ENCODE measurements at regions not wholly inside any gene's neighbourhood (a gene's known extent, or its start where the extent isn't known, plus 50 kb on each side); places are given as distances from the start of the nearest gene placed in this dataset.
"Not testable (repeated sequence)": the region's sequence is repeated elsewhere in the genome, so short reads cannot be mapped to it uniquely, and the experiment has no call there.

DNA sequence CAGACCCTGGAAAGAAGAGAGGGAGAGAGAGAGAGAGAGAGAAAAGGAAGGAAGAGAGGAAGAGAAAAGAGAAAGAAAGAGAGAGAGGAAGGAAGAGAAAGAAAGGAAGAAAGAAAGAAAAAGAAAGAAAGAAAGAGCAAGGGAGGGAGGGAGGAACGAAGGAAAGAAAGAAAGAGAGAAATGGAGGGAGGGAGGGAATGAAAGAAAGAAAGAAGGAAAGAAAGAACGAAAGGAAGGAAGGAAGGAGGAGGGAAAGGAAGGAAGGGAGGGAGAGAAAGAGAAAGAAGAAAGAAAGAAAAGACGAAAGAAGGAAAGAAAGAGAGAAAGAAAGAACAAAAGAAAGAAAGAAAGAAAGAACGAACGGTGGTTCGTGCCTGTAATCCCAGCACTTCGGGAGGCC is 133.4 kb downstream of the HNRNPD start:
- no peak for FAIRE-seq
- DNase-seq (ENCODE audit: insufficient read length) = no peak
- TF ChIP-seq TAF1 (IDR thresholded peaks at IDR 0.05; ENCODE audit: borderline replicate concordance, low read depth, low read length) = no peak
- TF ChIP-seq POLR2AphosphoS5 (IDR thresholded peaks at IDR 0.05; ENCODE audit: low read depth, low read length) = no peak
- no peak for TF ChIP-seq POLR2A (IDR thresholded peaks at IDR 0.05; ENCODE audit: low read depth, low read length)

DNA sequence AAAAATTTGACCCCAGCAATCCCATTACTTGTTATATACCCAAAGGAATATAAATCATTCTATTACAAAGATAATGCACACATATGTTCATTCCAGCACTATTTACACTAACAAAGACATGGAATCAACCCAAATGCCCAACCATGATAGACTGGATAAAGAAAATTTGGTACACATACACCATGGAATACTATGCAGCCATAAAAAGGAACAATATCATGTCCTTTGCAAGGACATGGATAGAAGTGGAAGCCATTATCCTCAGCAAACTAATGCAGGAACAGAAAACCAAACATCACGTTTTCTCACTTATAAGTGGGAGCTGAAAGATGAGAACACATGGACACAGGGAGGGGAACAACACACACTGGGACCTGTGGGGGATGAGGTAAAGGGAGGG is 136.6 kb downstream of the HNRNPD start:
- DNase-seq (ENCODE audit: insufficient read length); FAIRE-seq: not testable (repeated sequence)

DNA sequence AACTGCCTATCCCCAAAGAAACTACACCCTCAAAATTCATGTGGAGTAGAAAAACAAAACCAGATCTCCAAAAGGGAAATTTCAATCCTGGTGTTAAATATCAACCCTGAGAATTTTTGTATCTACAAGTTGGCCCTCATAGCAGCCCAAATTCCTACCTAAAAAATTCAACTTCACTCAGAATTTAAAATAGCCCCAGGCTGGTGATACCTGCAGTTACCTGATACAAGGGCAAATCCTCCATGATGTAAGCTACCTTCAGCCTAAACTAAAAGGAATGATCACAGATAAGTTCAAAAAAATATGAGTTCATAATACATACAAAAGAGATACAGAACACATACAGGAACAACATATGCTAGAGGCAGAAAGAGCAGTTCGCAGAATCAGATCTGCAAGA is 138.4 kb downstream of the HNRNPD start:
- TF ChIP-seq TAF1 (IDR thresholded peaks at IDR 0.05; ENCODE audit: borderline replicate concordance, low read depth, low read length) (no peak), POLR2A (IDR thresholded peaks at IDR 0.05; ENCODE audit: low read depth, low read length) (no peak), POLR2AphosphoS5 (IDR thresholded peaks at IDR 0.05; ENCODE audit: low read depth, low read length) (no peak)
- DNase-seq (ENCODE audit: insufficient read length) (no peak), FAIRE-seq (no peak)

DNA sequence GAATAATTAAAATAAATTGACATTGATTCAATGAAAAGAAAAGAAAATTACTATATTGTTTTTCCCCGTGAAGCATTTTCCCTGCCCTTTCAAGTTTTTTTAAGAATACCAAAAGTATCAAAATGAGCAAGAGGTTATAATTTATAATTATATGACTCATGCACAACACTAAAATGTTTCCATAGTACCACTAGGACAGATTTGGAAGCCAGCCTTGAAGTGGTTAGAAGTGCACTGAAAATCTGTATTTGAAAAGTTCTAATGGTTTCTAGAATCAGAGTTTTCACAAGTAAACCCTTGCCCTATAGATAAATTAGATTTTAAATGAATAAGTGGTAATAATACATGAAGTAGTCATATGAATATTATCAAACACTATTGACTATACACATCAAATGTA is 140.9 kb downstream of the HNRNPD start:
- FAIRE-seq = no peak

DNA sequence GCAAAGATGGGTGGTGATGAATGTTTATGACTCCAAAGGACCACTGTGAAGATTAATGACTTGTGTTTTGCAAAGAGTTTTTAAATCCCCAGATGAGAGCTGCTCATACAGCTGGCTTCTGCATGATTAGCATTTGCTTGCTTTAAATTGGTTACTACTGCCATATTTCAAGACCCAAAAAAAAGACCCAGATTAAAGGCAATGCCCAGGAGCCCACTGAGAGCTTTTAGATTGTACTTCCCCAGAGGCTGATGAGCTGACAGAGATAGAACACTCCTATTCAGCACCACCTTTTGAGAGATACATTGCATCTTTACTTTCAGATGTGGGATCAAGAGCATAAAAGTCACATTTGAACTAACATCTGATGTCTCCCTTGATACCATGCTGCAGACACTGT is 142.0 kb downstream of the HNRNPD start:
- DNase-seq (ENCODE audit: insufficient read length) (no peak), FAIRE-seq (no peak)
- TF ChIP-seq POLR2A (IDR thresholded peaks at IDR 0.05; ENCODE audit: low read depth, low read length) = no peak

More for the DNA sequence above, 140.9 kb downstream of the HNRNPD start:
- DNase-seq (ENCODE audit: insufficient read length) = no peak
- no peak for TF ChIP-seq POLR2A (IDR thresholded peaks at IDR 0.05; ENCODE audit: low read depth, low read length)
- TF ChIP-seq POLR2AphosphoS5 (IDR thresholded peaks at IDR 0.05; ENCODE audit: low read depth, low read length) = no peak
- TF ChIP-seq TAF1 (IDR thresholded peaks at IDR 0.05; ENCODE audit: borderline replicate concordance, low read depth, low read length) = no peak

DNA sequence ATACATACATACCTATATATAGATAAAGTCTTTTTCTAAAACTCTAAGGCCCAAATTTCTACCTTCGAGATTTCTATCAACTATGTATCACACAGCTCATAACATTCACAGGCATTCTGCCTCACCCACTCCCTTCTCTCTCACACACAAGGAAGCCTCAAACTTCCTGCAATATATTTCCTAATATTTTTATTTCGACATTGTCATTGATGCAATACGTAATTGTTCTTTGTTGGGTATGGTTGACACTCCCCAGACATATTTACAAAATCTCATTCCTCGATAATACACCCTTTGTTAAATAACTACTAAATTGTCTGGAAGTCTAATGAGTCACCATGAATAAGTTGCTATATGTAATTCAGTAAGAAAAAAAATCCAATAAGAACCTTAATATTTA is 143.5 kb downstream of the HNRNPD start:
- DNase-seq (ENCODE audit: insufficient read length) (no peak), FAIRE-seq (no peak)
- no peak for TF ChIP-seq POLR2AphosphoS5 (IDR thresholded peaks at IDR 0.05; ENCODE audit: low read depth, low read length)
- no peak for TF ChIP-seq TAF1 (IDR thresholded peaks at IDR 0.05; ENCODE audit: borderline replicate concordance, low read depth, low read length)
- TF ChIP-seq POLR2A (IDR thresholded peaks at IDR 0.05; ENCODE audit: low read depth, low read length) = no peak

DNA sequence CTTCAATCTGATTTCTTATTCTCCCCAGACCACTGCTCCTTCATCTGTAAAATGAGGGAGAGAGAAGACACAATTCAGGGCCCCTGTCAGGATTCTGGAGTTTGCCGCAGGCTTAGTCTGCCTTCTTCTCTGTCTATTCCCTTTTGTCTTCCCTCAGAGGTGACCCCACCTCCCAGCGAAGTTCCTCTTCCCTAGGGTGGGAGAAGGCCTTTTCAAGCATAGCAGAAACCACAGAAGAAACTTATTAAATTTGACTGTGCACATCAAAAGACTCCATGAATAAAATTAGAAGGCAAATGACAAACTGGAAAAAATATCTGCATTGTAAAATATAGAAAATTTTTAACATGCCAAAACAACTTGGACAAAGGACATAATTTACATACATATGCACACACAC is 148.8 kb downstream of the HNRNPD start:
- FAIRE-seq (no peak), DNase-seq (ENCODE audit: insufficient read length) (no peak)
- TF ChIP-seq POLR2AphosphoS5 (IDR thresholded peaks at IDR 0.05; ENCODE audit: low read depth, low read length) (no peak), TAF1 (IDR thresholded peaks at IDR 0.05; ENCODE audit: borderline replicate concordance, low read depth, low read length) (no peak), POLR2A (IDR thresholded peaks at IDR 0.05; ENCODE audit: low read depth, low read length) (no peak)

DNA sequence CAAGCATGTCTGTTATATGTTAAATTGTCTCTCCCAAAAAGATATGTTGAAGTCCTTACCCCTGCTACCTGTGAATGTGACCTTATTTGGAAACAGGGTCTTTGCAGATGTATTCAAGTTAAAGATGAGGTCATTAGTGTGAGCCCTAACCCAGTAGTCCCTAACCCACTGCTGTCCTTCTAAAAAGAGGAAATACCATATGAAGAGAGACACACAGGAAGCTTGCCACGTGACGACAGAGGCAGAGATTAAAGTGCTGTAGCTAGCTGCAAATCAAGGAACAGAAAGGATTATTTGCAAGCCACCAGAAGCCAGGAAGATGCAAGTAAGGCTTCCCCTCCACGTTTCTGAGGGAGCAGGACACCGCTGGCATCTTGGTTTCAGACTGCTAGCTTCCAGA is 150.1 kb downstream of the HNRNPD start:
- no peak for FAIRE-seq
- no peak for DNase-seq (ENCODE audit: insufficient read length)
- TF ChIP-seq POLR2AphosphoS5 (IDR thresholded peaks at IDR 0.05; ENCODE audit: low read depth, low read length) (no peak), POLR2A (IDR thresholded peaks at IDR 0.05; ENCODE audit: low read depth, low read length) (no peak), TAF1 (IDR thresholded peaks at IDR 0.05; ENCODE audit: borderline replicate concordance, low read depth, low read length) (no peak)

DNA sequence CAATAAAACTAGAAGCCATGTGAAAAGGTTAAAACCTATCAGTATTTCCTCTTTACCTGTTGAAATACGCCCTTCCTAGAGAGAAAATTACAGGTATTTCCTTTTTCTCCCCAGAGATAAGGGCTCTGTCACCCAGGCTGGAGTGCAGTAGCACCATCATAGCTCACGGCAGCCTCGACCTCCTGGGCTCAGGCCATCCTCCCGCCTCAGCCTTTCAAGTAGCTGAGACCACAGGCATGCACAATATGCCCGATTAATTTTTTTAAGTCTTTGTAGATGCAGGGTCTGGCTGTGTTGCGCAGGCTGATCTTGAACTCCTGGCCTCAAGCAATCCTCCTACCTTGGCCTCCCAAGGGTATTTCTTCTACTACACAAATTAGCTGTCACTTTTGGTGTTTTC is 154.4 kb downstream of the HNRNPD start:
- TF ChIP-seq POLR2AphosphoS5 (IDR thresholded peaks at IDR 0.05; ENCODE audit: low read depth, low read length) (no peak), POLR2A (IDR thresholded peaks at IDR 0.05; ENCODE audit: low read depth, low read length) (no peak), TAF1 (IDR thresholded peaks at IDR 0.05; ENCODE audit: borderline replicate concordance, low read depth, low read length) (no peak)
- FAIRE-seq = no peak
- DNase-seq (ENCODE audit: insufficient read length) = no peak

DNA sequence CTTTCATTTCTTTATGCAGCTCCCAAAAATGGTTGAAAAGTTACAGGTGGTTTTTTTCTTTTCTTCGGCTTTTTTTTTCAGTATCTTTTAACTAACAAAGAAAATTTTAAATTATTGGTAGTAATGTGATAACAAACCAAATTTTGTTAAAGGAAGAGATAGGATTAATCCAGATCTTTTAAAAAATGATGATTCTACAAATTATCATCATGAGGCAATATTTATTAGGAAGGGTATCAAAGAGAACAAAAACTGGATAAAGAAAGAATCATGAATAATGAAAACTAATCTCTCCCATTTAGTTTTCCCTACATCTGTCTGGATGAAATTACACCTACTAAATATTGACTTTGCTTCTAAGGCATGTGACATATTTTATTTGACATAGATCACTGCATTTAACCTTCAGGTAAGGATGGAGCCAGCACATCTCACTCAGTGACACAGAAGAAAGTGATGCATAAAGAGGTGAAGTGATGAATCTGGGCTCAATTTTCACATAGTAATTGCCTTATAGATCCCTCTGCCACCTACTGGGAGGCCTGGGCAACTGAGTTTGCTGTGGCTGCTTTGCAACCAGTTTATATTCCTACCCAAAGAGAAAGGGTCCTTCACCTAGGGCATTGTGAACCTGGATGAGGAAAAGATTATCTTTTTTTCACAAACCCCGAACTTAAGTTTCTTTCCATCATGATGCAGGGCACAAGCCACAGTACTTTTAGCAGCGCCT is 155.6 kb downstream of the HNRNPD start:
- no peak for DNase-seq (ENCODE audit: insufficient read length)
- TF ChIP-seq POLR2AphosphoS5 (IDR thresholded peaks at IDR 0.05; ENCODE audit: low read depth, low read length) (no peak), POLR2A (IDR thresholded peaks at IDR 0.05; ENCODE audit: low read depth, low read length) (no peak), TAF1 (IDR thresholded peaks at IDR 0.05; ENCODE audit: borderline replicate concordance, low read depth, low read length) (no peak)
- no peak for FAIRE-seq

DNA sequence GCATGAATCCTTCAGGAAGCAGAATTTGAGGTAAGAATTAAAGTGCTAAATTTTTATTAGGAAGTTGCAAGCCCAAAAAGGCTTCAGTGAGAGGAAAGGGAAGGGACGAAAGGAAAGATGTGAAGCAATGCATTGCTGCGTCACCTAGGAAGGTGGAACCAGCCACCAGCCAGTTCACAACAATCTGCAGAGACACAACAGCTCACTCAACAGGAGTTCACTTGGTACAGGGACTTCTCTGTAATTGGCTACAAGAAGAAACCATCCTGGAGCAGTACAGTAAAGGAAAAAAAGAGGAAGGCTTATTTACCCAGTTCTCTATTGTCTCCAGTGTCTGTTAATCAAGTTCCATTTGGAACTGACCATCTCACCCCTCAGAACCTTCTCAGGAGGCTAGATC is 157.6 kb downstream of the HNRNPD start:
- DNase-seq (ENCODE audit: insufficient read length) (no peak), FAIRE-seq (no peak)
- TF ChIP-seq TAF1 (IDR thresholded peaks at IDR 0.05; ENCODE audit: borderline replicate concordance, low read depth, low read length) = no peak
- TF ChIP-seq POLR2A (IDR thresholded peaks at IDR 0.05; ENCODE audit: low read depth, low read length) = no peak
- TF ChIP-seq POLR2AphosphoS5 (IDR thresholded peaks at IDR 0.05; ENCODE audit: low read depth, low read length) = no peak

DNA sequence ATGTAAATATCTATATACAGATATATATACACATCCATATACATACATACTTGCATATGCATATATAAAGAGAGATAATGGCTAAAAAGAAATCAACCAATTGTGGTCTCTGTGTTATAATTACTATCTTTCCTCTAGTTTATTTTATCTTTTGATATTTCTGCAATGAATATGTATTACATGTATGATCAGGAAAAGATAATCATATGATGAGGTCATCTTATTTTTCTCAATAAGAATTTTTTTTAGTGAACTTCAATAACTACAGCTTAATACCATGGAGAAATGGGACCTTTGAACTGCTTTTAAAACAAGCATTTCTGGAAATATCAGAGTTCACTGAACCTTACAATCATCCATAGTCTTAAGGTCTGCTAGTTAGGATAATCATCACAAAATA is 158.0 kb downstream of the HNRNPD start:
- FAIRE-seq (no peak), DNase-seq (ENCODE audit: insufficient read length) (no peak)
- TF ChIP-seq POLR2AphosphoS5 (IDR thresholded peaks at IDR 0.05; ENCODE audit: low read depth, low read length) (no peak), TAF1 (IDR thresholded peaks at IDR 0.05; ENCODE audit: borderline replicate concordance, low read depth, low read length) (no peak), POLR2A (IDR thresholded peaks at IDR 0.05; ENCODE audit: low read depth, low read length) (no peak)

DNA sequence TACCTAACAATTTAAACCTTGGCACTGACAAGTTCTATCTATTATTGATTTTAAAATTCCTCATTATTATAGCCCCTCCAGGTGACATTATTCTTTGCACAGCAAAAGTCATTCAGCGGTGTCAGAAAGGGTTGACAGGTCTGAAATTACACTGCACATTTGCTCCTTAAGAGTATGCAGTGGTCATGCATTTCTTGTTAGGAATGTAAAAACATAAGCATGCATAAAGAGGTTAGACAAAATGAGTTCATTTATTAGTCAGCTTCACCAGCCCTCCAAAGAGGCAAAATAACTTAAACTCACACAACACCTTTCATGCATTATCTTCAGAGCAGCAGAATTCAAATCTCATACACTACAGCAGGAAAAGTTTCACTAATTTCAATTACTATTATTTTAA is 158.8 kb downstream of the HNRNPD start:
- DNase-seq (ENCODE audit: insufficient read length) (no peak), FAIRE-seq (no peak)
- no peak for TF ChIP-seq POLR2A (IDR thresholded peaks at IDR 0.05; ENCODE audit: low read depth, low read length)
- no peak for TF ChIP-seq TAF1 (IDR thresholded peaks at IDR 0.05; ENCODE audit: borderline replicate concordance, low read depth, low read length)
- no peak for TF ChIP-seq POLR2AphosphoS5 (IDR thresholded peaks at IDR 0.05; ENCODE audit: low read depth, low read length)
